NOMO-1 (cell line): ENCODE measurements at regions not wholly inside any gene's neighbourhood (a gene's known extent, or its start where the extent isn't known, plus 50 kb on each side); places are given as distances from the start of the nearest gene placed in this dataset.
"Not testable (repeated sequence)": the region's sequence is repeated elsewhere in the genome, so short reads cannot be mapped to it uniquely, and the experiment has no call there.

Experiments used
- DNase-seq, 2 experiments: peaks; one replicate each; lab custom pipeline; 2025; ENCODE audit not compliant: unreplicated experiment in 2 of 2; lab: John Stamatoyannopoulos, UW

DNA sequence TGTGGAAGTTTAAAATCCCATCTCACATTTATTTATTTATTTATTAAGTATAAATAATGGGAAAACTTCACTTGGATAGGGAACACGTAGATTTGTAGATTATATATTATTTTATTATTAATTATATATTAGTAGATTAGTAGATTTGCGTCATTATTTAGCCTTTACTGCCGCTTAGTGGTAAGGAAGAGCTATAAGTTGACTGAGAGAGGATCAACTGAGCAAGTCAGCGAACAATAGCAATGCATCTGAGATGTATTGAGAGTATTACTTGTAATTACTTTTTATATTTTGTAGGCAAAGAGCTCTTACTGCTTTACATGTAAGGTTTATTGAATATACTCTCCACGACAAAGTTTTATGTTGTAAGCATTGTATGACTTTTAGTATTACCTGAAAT, 244.5 kb upstream of the ANKRD30A start:
- peak in 1 of 2 experiments; percentile 1 for DNase-seq

DNA sequence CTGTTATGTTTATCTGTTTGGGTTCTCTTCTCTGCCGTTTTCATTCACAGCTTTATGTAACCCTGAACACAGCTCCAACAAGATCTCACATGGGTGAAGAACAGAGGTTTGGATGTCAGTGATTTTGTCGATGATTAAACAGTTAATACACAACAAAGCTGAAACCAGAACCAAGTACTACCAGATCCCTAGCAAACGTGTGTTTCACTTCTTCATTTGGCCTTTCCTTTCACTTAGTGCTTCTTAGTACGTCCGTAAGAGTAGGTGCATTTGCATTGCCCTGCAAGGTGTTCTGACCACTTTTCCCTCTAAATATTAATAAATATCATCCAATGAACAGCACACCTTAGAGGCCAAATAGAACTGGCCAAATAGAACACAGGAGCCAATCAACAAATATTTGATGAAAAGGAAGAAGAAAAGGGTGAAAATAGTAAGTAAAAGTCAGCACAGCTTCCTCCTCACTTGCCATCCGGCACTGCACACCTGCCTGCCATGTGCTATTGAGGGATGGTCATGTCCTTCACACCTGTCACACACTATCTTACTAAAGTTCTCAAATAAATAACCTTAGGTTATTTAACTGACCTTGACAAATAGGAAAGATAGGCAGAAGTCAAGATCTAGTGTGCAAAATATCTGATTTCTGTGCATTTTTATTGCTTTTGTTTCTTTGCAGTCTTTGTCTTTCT, 252.6 kb upstream of the ANKRD30A start:
- no peak for DNase-seq

DNA sequence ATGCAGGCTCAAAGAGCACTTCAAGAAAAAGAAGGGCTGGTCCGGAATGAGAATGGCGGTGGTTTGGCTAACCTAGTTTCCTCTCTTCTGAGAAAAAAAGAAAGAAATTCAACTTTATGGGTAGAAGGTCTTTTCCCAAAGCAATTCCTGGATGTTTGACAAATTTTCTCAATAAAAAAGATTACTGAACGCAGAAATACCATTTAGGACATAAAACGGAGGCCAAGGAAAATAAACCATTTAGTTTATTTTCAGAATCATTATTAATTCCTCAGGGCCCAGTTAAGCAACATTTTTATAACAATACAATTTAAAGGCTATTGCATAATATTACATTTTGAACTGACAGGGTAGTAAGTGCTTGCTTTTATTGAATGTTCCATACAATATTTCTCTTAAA, 284.6 kb upstream of the ANKRD30A start:
- no peak for DNase-seq

DNA sequence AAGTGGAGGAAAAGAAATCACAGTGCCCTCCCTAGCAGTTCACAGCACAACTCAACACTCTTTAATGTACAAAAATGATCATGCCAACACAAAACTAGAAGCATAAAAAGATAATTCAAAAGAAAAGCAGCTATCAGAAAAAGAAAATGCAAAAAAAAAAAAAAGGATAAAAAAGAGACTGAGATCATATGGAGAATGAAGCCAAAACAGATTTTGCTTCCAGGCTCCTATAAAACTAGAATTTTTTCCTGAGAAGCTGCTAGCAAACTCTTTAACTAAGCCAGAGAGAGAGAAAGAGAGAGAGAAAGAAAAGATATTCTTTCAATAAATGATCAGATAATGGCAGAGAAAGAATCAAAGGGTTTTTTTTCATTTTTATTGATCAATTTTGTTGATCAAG, 288.0 kb upstream of the ANKRD30A start:
- no peak for DNase-seq

DNA sequence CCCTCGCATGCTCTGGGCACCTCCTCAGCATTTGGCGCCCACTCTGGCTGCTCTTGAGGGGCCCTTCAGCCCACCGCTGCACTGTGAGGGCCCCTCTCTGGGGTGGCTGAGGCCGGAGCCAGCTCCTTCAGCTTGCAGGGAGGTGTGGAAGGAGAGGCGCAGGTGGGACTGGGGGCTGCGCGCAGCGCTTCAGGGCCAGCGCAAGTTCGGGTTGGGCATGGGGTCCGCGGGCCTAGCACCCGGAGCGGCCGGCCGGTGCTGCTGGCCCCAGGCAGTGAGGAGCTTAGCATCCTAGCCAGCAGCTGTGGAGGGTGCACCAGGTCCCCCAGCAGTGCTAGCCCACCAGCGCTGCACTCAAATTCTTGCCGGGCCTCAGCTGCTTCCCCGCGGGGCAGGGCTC, 305.6 kb upstream of the ANKRD30A start:
- DNase-seq = no peak

DNA sequence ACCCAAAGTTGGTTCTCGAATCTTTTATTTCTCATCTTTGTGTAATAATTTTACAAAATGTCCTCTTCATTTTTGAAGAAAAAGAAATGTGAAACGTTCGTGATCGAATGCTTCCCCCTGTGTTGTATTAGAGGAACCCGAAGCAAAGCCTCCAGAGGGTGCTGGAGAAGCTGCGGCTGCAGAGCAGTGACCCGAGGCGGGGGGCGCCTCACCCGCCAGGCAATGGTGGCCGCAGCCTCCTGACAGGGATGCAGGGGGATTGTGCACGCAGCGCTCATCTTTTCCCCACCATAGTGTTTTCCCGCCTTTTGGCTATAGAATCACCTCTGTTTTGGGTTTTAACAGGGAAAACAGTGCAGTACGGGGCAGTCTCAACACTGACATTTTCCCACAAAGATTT, 307.5 kb upstream of the ANKRD30A start:
- DNase-seq = no peak

DNA sequence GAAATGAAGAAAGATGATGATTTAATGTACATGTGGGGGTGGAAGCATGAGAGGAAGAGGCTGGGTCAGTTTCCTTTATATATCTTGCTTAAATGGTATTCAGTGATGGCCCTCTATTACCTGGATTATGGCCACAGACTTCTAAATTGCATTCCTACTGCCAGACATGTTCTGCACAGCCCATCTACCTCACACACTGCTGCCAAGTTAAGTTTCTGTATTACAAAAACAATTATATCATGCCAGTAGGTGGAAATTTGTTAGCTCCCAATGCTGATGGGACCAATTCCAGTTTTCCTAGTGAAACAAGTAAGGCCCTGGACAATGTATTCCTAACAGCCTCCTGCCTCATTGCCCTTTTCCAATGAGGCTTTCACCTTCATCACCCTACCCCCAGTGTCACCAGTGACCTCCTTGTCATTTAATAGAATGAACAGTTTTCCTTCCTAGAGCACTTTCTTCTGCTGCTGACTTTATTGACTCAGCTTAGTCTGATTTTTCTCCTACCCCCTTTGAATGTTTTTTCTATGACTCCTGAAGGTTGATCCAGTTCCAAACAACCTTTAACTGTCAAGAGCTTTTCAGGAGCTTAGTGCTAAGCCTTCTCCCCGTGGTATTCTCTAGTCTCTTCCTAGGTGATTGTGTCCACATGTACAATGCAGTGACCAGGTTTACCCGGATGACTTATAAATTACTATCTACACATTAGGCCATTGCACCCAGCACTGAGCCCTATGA, 316.6 kb upstream of the ANKRD30A start:
- no peak for DNase-seq

DNA sequence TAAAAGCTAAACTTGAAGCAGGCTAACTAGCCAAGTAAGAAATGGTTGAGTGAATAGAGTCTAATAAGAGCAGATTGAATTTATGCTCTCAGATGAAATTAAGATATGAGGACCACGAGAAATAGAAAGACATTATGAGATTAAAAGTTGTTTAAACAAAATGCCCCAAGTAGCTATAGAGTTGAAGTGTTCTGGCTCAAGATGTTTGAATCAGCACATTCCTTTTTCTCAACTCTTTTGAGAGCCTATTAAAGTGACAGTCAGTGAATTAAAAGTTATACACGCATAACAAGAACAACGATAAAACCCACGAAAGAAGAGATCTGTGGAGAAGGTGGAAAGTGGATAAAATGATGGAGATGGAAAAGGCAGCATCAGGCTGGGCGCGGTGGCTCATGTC, 322.2 kb upstream of the ANKRD30A start:
- DNase-seq = no peak

DNA sequence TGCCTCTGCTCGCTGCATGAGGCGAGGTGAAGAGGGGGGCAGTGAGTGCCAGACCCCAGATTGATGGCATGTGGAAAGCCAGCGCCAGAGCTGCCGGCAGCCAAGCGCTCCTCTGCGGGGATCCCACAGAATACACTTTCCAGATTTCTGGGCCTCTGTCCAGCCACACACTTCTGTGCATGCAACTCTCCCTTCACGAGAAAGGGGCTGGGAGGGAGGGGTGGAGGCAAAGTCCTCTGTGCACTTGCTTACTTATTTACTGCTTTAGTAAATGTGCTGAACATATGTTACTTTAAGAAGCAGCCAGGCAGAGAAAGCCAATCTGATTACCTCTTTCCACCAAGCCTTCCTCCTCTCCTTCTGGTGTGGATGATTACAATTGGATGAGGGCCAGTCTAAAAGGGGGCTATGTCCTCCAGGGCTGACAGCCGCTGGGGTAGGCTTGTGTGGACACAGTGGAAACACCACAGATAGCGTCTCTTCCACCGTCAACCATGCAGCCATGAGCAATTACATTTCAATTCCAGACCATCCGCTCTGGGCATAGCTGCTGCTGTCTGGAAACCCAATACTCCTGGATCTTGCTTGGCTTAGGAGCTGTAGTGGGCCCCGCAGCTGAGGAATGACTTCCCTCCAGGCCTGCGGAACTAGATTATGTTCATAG, 322.8 kb upstream of the ANKRD30A start:
- no peak for DNase-seq

DNA sequence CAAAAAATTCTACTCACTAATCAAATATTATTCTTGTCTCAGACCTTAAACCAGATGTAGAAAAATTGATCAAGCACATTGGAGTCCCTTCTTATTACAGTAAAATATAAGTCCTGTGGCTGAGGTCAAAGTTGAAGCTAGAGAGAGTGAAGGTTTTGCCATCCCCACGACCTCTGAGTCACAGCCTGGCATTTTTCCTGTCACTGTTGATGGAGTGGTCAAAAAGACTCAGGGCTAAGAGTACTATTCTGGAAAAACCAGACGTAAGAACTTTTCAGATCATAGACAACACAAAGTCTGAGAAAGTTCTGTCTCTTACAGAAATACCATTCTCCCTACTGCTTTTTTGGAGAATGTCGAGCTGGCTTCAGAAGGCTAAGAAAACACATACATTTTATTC, 323.7 kb upstream of the ANKRD30A start:
- no peak for DNase-seq

DNA sequence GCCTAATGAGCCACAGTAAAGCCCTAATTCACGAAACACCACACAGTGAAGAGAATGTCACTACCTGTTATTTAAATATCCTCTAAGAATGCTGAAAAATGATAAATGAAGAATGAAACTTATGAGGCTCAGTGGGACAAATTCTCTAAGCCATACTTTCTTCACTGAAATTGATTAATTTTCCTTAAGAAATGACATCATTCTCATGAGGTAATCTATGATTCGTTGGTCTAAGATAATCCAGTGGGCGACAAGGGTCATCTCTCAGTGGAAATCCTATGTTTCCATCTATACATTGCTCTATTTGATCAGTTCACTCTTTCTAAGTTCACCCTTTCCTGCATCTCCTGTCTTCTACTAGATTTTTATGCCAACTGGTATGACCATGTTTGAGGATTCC, 330.4 kb upstream of the ANKRD30A start:
- DNase-seq = no peak

DNA sequence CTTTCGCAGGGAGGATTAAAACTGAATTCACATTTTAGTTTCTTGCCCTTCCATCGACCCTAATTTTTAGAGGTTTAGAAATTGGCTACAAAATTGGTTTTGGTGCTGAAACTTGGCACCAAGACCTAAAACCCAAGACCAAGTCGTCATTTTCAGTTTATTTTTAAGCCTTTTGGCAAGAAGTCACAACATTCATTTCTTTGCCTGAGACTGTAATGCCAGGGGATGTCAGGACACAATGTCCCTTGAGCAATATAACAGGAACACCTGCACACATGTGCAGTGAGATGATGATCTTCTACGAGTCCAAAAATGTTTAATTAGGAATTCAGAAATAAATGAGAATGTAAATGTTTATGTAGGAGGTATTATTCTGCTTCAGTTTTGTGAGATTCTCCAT, 335.4 kb upstream of the ANKRD30A start:
- DNase-seq = no peak

DNA sequence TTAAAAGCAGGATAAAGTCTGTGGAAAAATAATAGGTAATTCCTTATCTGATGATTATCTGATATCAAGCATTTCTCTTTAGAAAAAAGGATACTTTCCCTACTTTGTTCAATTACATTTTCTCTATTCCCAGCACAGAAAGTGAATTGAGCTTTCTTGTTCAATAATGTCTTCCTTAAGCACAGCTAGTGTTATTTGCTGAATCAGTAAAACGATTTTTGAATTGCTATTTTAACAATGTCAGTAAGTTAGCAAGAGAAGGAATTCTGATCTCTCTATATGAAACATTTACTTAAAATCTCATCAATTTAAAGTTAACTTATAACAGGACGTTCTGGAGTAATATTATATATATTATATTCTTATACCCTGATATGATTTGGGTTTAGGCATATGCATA, 337.2 kb upstream of the ANKRD30A start:
- DNase-seq = no peak

DNA sequence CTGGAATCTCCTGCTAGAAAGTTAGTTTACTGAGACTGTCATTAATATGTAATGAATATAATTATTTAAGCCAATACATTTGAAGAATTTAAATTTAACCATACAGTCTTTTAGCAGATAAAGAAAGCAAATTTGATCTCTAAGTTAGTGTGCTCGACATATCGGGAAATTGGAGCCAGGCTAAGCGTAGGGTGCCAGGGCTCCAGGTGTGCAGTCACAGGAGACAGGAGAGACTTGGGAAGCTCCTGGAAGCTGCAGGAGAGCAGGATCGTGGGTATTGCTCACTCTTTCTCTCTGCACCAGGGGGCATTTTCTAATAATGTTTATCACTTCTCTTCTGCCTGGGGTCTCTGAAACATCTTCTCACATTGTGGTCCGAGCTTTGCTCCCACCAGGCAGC, 342.0 kb upstream of the ANKRD30A start:
- DNase-seq = no peak

DNA sequence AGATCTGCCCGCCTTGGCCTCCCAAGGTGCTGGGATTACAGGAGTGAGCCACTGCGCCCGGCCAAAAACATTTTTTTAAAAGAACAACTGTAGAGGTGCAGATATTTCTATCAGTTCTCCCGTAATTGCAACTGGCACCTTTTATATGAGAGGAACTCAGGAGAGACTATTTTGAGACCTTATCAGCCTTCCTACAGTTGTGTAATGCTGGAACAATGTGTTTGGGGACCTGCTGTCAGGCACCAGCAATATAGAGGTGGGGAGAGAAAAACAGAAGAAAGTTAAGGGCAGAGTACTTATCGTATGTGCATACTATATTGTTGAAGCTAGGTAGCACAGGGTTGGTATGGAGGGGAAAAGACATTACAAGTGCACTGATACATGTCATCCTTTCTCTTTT, 343.8 kb upstream of the ANKRD30A start:
- no peak for DNase-seq

DNA sequence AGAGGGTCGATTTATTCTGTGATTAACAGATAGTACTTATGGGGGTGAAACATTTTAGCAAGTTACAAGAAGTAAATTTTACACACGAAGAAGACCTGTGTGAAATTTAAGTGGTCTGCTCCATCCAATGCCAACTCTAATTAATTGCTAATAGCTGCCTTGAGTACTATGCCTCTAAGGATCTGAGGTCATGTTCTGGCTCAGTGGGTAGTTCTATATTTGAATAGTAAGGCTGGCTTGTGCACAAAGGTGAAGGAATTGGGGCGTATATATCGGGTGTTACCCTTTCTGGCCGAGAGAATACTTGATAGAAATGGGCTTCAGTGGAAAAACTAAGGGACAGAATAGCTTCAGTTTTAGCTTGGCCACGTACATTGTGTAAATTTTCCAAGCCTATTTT, 345.2 kb upstream of the ANKRD30A start:
- DNase-seq = no peak

DNA sequence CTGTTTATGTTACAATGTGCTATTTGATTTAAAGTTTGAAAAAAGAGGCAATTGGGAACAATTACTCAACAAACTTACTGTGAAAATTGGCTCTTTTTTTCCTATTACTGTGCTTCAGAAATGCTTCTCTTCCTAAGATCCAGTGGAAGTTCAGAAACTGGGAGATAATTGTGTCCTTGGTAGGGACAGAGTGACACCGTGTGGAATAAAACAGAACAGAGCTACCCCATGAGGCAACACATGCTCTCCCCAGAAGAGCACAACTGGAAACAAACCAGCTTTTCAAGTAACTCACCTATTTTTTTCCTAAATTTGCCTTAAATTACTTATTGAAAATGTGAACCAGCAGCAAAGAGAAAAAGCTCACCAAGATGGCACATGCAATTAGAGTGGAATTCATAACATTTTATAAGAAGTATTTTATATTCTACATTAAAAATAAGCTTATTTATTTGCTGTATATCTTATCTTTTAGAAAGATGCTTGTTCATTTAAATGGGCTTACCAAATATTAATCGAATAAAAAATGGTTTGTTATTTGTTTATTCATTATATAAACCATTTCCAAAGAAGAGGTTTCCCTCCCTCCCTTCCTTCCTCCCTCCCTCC, 346.1 kb upstream of the ANKRD30A start:
- no peak for DNase-seq

DNA sequence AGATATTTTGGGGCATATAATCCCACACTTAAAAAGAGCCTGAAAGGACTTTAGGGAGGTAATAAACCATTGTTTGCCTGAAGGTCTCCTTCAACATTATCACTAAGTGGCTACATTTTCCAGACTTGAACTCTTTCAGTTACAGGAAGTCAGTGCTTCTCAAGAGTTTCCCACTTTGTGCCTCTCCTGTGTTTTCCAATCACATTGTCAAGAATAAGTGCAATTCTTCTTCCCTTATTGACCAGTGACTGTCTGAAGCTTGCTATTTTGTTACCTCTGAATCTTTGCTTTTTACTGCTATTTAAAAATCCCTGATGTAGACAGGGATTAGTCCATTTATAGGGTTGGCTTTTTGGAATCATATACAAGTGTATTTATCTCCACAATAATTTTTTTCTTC, 346.7 kb upstream of the ANKRD30A start:
- no peak for DNase-seq

DNA sequence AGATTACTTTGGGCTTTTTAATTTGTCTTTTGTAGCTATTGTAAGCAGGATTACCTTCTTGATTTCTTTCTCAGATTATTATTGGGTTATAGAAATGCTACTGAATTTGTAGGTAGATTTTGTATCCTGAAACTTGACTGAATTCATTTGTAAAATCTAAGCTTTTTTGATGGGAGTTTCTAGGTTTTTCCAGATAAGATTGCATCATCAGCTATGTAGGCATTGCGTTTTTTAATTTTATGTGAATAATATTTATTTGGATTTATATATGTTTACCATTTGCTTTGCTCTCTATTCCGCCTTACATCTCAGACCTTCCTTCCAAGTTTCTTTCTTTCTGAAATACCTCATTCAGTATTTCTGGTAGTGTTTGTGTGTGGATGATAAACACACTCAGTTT, 351.7 kb upstream of the ANKRD30A start:
- DNase-seq = no peak

DNA sequence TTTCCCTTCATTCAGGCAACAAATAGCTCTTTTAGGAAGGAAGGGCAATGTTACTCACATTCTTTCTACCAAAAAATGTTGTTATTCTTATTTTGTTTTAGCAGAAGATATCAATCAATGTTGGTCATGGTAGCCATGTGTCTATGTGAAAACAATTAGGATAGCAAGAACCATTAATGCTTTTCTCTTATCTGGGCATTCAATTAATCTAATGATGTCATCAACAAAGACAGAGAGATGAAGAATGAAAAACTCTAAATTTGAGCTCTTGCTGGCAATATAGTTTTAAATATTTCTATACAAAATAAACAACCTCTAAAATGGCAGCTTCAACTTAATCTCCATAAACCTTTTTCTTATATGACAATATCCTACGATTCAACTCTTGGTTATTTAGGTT, 353.7 kb upstream of the ANKRD30A start:
- DNase-seq = no peak

DNA sequence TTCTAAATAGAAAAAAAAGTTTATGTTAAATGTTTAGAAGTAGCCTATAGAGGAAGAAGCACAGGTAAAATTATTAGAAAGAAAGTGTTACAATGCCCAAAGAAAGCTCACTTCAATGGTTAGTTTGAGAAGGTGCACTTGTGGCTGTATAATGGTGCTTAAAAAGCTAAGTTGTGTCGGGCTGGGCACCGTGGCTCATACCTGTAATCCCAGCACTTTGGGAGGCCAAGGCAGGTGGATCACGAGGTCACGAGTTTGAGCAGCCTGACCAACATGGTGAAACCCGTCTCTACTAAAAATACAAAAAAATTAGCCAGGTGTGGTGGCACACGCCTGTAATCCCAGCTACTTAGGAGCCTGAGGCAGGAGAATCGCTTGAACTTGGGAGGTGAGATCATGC, 355.7 kb upstream of the ANKRD30A start:
- not testable (repeated sequence) for DNase-seq

DNA sequence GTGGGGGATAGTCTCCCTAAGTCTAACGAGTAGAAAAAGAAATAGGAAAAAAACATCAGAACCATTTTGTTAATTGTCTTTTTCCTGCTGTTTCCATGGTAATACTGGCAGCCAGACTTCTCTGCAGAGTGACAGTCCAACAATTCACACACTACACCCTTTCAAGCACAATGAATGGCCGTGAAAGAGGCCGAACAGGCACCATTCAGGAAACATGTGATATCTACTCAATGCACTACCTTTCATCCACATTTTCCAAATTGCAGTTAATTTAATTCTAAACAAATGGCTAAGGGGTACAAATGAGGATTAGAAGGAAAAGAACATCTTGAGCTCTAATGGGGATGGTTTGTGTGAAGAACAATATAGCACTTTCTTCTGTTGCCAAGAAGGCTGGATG, 358.5 kb upstream of the ANKRD30A start:
- no peak for DNase-seq
